ENCODE measurements at regions not wholly inside any gene's neighbourhood (a gene's known extent, or its start where the extent isn't known, plus 50 kb on each side); places are given as distances from the start of the nearest gene placed in this dataset.
A peak's percentile ranks its signal among the peaks of the same experiment; 100 is the strongest.

DNA sequence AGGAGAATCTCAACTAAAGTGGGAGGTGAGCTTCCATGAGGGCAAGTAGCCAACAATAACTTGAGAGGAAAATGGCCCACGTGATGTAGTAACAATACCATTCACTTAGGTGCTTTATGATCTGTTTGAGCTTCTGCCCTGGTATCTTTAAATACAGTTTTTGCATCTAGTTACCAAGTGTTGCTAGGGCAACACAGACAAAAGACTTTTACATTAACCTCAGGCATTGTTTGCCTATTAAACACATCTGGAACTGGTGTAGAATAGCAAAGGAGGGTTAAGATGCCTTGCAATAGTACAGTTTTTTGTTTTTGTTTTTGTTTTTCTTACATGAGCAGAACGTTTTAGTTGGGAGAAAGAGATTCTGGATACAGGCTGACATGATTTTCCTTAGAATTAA lies 97.7 kb upstream of the MTPN start:
- no peaks in the 10 kb centered on the region for H3F3A ChIP-seq (ENCODE audit: insufficient read depth)
- TF ChIP-seq EZH2 (IDR thresholded peaks at IDR 0.05; ENCODE audit: insufficient read depth, poor library complexity, severe bottlenecking) = no peak
- TF ChIP-seq EZH2phosphoT487 (IDR thresholded peaks at IDR 0.05; ENCODE audit: insufficient read depth, low read depth) = no peak

DNA sequence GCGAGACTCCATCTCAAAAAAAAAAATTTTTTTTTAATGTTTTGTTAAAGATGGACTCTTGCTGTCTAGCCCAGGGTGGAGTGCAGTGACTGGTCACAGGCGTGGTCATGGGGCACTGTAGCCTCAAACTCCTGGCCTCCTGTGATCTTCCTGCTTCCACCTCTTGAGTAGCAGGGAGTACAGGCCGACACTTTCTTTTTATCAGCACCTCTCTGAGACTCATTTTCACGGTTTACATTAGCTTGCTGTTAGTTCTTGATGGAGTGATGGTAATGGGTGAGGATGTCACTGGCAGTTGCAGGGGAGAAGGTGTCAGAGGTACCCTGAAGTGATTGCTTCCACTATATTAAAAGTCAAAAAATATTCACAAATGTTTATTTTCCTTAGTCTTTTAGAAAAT lies 95.3 kb upstream of the MTPN start:
- Histone ChIP-seq H3K4me1 (ENCODE audit: insufficient read depth) (no peaks in the 10 kb centered on the region), H3K9ac (no peak overlapping the region), H3K9me2 (ENCODE audit: insufficient read depth) (no peaks in the 10 kb centered on the region), H4K20me1 (ENCODE audit: insufficient read depth) (no peaks in the 10 kb centered on the region), H2AFZ (no peak overlapping the region), H3K4me2 (ENCODE audit: unreplicated experiment) (no peak overlapping the region), H3K9me3 (ENCODE audit: low read depth) (no peaks in the 10 kb centered on the region), H3K27me3 (replicated peaks; ENCODE audit: insufficient read depth) (no peaks in the 10 kb centered on the region), H3K4me3 (no peak overlapping the region), H3K79me2 (ENCODE audit: insufficient read depth) (no peaks in the 10 kb centered on the region), H3F3A (ENCODE audit: insufficient read depth) (no peaks in the 10 kb centered on the region), H3K36me3 (ENCODE audit: low read depth) (no peaks in the 10 kb centered on the region), H3K27ac (no peak overlapping the region)
- no peak for TF ChIP-seq EZH2 (IDR thresholded peaks at IDR 0.05; ENCODE audit: insufficient read depth, poor library complexity, severe bottlenecking)
- no peak for TF ChIP-seq EZH2phosphoT487 (IDR thresholded peaks at IDR 0.05; ENCODE audit: insufficient read depth, low read depth)
- in situ Hi-C loops (cut with MboI) = no loop called here
- DNase-seq = no peak
- 35 to 39% methylated on average over 4 of the region's 4 CpGs for WGBS, 2 experiments (ENCODE audit: low coverage in 1 of 2, low lambda C conversion rate in 2 of 2, missing lambda C conversion rate in 2 of 2)

More for the DNA sequence above, 97.7 kb upstream of the MTPN start:
- Histone ChIP-seq H3K4me3 (no peak overlapping the region), H3K79me2 (ENCODE audit: insufficient read depth) (no peaks in the 10 kb centered on the region), H3K27ac (no peak overlapping the region), H3K27me3 (replicated peaks; ENCODE audit: insufficient read depth) (no peaks in the 10 kb centered on the region), H3K9me3 (ENCODE audit: low read depth) (no peaks in the 10 kb centered on the region), H2AFZ (no peak overlapping the region), H4K20me1 (ENCODE audit: insufficient read depth) (no peaks in the 10 kb centered on the region), H3K4me1 (ENCODE audit: insufficient read depth) (no peaks in the 10 kb centered on the region), H3K9me2 (ENCODE audit: insufficient read depth) (no peaks in the 10 kb centered on the region), H3K4me2 (ENCODE audit: unreplicated experiment) (no peak overlapping the region), H3K36me3 (ENCODE audit: low read depth) (no peaks in the 10 kb centered on the region), H3K9ac (no peak overlapping the region)
- DNase-seq = no peak
- WGBS, 2 experiments (ENCODE audit: low coverage in 1 of 2, low lambda C conversion rate in 2 of 2, missing lambda C conversion rate in 2 of 2) = 0 to 3% methylated on average over 2 of the region's 2 CpGs
- in situ Hi-C loops (cut with MboI) = no loop called here

DNA sequence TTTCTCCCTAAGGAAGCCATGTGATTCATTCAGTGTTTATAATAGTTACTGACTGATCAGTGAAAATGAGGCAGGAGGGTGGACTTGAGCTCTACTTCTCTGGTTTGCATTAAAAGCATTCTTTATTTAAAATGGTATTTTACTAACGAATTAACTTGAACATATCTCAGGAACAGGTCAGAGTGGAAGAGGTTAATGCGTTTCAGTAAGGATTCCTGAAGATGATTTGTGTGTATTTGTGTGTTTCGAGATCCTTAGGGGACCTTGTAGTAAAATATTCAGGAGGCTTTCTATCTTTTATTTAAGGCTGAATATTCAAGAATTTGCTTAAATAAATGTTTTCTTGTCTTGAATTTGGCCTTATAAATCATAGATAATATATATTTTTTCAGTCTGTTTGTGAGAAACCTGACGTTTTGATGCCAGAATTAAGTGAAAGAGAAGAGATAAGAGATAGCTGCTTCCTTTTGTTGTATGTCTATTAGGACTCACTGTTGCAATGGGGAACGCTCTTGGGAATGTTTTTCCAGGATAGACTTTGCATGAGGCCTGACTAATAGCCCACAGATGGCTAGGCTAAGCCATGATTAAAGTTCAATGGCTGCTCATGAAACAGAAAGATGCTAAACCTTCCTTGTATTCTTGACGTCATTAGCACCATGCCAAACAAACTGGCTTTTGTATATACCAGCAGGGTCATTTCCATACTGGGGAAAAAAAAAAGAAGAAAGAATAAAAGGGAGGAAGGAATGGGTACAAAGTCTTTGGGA lies 93.8 kb upstream of the MTPN start:
- H3K79me2 ChIP-seq (ENCODE audit: insufficient read depth) = no peaks in the 10 kb centered on the region
- H3K27me3 ChIP-seq (replicated peaks; ENCODE audit: insufficient read depth) = no peaks in the 10 kb centered on the region
- in situ Hi-C loops (cut with MboI) = no loop called here
- DNase-seq = peak; percentile 2
- no peaks in the 10 kb centered on the region for H3K9me2 ChIP-seq (ENCODE audit: insufficient read depth)
- no peak overlapping the region for H3K9ac ChIP-seq
- no peaks in the 10 kb centered on the region for H3F3A ChIP-seq (ENCODE audit: insufficient read depth)
- TF ChIP-seq EZH2 (IDR thresholded peaks at IDR 0.05; ENCODE audit: insufficient read depth, poor library complexity, severe bottlenecking) (no peak), EZH2phosphoT487 (IDR thresholded peaks at IDR 0.05; ENCODE audit: insufficient read depth, low read depth) (no peak)
- H4K20me1 ChIP-seq (ENCODE audit: insufficient read depth) = no peaks in the 10 kb centered on the region
- no peak overlapping the region for H3K4me2 ChIP-seq (ENCODE audit: unreplicated experiment)
- no peak overlapping the region for H3K4me3 ChIP-seq
- H3K4me1 ChIP-seq (ENCODE audit: insufficient read depth) = no peaks in the 10 kb centered on the region
- H3K27ac ChIP-seq = no peak overlapping the region
- no peaks in the 10 kb centered on the region for H3K9me3 ChIP-seq (ENCODE audit: low read depth)
- H3K36me3 ChIP-seq (ENCODE audit: low read depth) = no peaks in the 10 kb centered on the region
- 1% methylated on average over 6 of the region's 6 CpGs for WGBS, 2 experiments (ENCODE audit: low coverage in 1 of 2, low lambda C conversion rate in 2 of 2, missing lambda C conversion rate in 2 of 2)
- H2AFZ ChIP-seq = no peak overlapping the region

DNA sequence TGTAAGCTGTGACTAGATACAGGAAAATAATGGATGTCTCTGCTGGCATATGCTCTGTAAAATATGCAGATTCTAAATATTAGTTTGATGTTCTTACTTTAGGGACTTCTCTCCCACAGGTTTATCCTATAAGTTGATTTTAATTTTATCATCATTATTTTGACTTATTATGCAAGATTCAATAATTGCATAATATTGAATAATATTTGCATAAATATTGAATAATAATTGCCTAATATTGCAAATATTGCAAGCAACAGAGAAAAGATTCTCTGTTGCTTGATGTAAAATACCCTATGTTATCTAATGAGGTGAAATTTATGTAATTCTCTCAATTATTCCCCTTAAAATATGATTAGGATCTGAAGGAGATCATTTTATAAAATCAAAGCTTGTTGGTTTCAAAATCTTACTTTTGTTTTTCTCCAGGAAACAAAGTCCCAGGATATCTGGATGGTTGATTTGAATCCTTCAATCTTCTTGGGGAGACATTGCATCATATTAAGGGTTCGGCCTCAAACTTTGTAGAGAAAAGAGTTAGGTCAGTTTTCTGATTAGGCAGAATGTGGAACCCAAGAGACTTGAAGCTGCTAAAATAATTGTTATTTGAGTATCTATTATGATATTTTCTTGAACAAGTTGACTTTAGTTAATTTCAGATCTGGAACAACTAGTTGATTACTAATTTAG lies 92.8 kb upstream of the MTPN start:
- WGBS, 2 experiments (ENCODE audit: low coverage in 1 of 2, low lambda C conversion rate in 2 of 2, missing lambda C conversion rate in 2 of 2) = 70 to 84% methylated on average over 1 of the region's 1 CpG
- Histone ChIP-seq H3K36me3 (ENCODE audit: low read depth) (no peaks in the 10 kb centered on the region), H3K4me3 (no peak overlapping the region)

More for the DNA sequence above, 92.8 kb upstream of the MTPN start:
- no peaks in the 10 kb centered on the region for H3F3A ChIP-seq (ENCODE audit: insufficient read depth)
- H3K4me1 ChIP-seq (ENCODE audit: insufficient read depth) = no peaks in the 10 kb centered on the region
- H3K4me2 ChIP-seq (ENCODE audit: unreplicated experiment) = no peak overlapping the region
- H4K20me1 ChIP-seq (ENCODE audit: insufficient read depth) = no peaks in the 10 kb centered on the region
- no peak overlapping the region for H3K9ac ChIP-seq
- in situ Hi-C loops (cut with MboI) = no loop called here
- no peaks in the 10 kb centered on the region for H3K9me3 ChIP-seq (ENCODE audit: low read depth)
- TF ChIP-seq EZH2 (IDR thresholded peaks at IDR 0.05; ENCODE audit: insufficient read depth, poor library complexity, severe bottlenecking) (no peak), EZH2phosphoT487 (IDR thresholded peaks at IDR 0.05; ENCODE audit: insufficient read depth, low read depth) (no peak)
- DNase-seq = no peak
- H3K9me2 ChIP-seq (ENCODE audit: insufficient read depth) = no peaks in the 10 kb centered on the region
- H2AFZ ChIP-seq = no peak overlapping the region
- no peaks in the 10 kb centered on the region for H3K27me3 ChIP-seq (replicated peaks; ENCODE audit: insufficient read depth)
- no peak overlapping the region for H3K27ac ChIP-seq
- no peaks in the 10 kb centered on the region for H3K79me2 ChIP-seq (ENCODE audit: insufficient read depth)

Measured in GM23248 (cell line).